HFFc6 (cell line): ENCODE measurements at regions not wholly inside any gene's neighbourhood (a gene's known extent, or its start where the extent isn't known, plus 50 kb on each side); places are given as distances from the start of the nearest gene placed in this dataset.

ENCODE experiments used
- DNase-seq: peaks from one replicate; pipeline ENCODE4 v3.0.0-alpha.2; 2018
- H3K27ac Mint-ChIP-seq: 2 replicates; pipeline ENCODE4 v1.8.0; 2020; ENCODE audit warnings: mild to moderate bottlenecking, mixed read lengths
- H3K27me3 Mint-ChIP-seq: 2 replicates; pipeline ENCODE4 v1.8.0; 2021; ENCODE audit warnings: mild to moderate bottlenecking, moderate library complexity, mixed read lengths; ENCODE audit not compliant: insufficient read depth
- H3K36me3 Mint-ChIP-seq: 2 replicates; pipeline ENCODE4 v1.8.0; 2021; ENCODE audit warnings: low read depth, mixed read lengths
- H3K4me1 Mint-ChIP-seq: 2 replicates; pipeline ENCODE4 v1.8.0; 2020; ENCODE audit warnings: low read depth, mixed read lengths
- H3K4me3 Mint-ChIP-seq: 2 replicates; pipeline ENCODE4 v1.8.0; 2020; ENCODE audit warnings: mild to moderate bottlenecking, moderate library complexity, mixed read lengths
- H3K9me3 Mint-ChIP-seq: 2 replicates; pipeline ENCODE4 v1.8.0; 2020; ENCODE audit warnings: mild to moderate bottlenecking, mixed read lengths
- CTCF ChIP-seq: fragments of 200-600 bp; sonication (generic); IDR thresholded peaks from 2 replicates; pipeline ENCODE4 v1.5.0; 2021; ENCODE audit warnings: antibody characterized with exemption, mild to moderate bottlenecking

GRCh38 chr22:44632541-44633396 is 69.2 kb upstream of the PRR5 start:
- no peak for TF ChIP-seq CTCF
- Mint-ChIP-seq H3K36me3 (no peaks in the 10 kb centered on the region), H3K27ac (no peak overlapping the region), H3K4me3 (no peak overlapping the region), H3K4me1 (no peaks in the 10 kb centered on the region), H3K27me3 (peaks cover 26% of the 10 kb centered on the region), H3K9me3 (peaks cover 5% of the 10 kb centered on the region; the same call in 1 of the 2 replicates)
- no peak for DNase-seq

- no peak for DNase-seq
- no peak overlapping the region for H3K27ac Mint-ChIP-seq
- TF ChIP-seq CTCF = no peak
- H3K4me3 Mint-ChIP-seq = no peak overlapping the region
- peaks cover 5% of the 10 kb centered on the region; the same call in 1 of the 2 replicates for H3K9me3 Mint-ChIP-seq
- H3K4me1 Mint-ChIP-seq = no peaks in the 10 kb centered on the region
- no peaks in the 10 kb centered on the region for H3K36me3 Mint-ChIP-seq
- peaks cover 24% of the 10 kb centered on the region for H3K27me3 Mint-ChIP-seq
Measured at GRCh38 chr22:44630826-44631225, 71.2 kb upstream of the PRR5 start.

GRCh38 chr22:44628835-44629234 is 73.2 kb upstream of the PRR5 start:
- Mint-ChIP-seq H3K9me3 (peaks cover 5% of the 10 kb centered on the region; the same call in 1 of the 2 replicates), H3K36me3 (no peaks in the 10 kb centered on the region), H3K27ac (no peak overlapping the region), H3K4me3 (no peak overlapping the region), H3K4me1 (no peaks in the 10 kb centered on the region), H3K27me3 (peaks cover 19% of the 10 kb centered on the region)
- TF ChIP-seq CTCF = no peak
- DNase-seq = no peak

DNA sequence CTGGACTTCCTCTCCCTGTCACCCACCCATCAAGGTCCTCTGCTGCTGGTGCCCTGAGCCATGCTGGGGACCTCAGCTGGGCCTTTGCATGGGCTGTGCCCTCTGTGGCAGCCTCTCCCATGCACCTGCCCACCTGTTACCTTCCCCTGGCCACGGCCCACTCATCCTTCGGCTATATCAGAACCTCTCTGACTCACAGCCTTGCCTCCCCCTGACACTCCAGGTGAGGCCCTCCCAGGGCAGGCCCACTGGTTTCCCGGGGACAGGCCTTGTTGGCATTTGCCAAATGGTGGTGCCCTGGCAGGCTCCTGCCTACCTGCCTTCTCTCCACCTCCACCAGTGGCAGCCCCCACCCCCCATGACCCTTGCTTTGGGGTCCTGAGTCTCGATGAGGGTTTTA is 73.7 kb upstream of the PRR5 start:
- Mint-ChIP-seq H3K4me3 (no peak overlapping the region), H3K27me3 (peaks cover 19% of the 10 kb centered on the region), H3K4me1 (no peaks in the 10 kb centered on the region), H3K9me3 (peaks cover 5% of the 10 kb centered on the region; the same call in 1 of the 2 replicates), H3K27ac (no peak overlapping the region), H3K36me3 (no peaks in the 10 kb centered on the region)
- no peak for TF ChIP-seq CTCF
- no peak for DNase-seq

DNA sequence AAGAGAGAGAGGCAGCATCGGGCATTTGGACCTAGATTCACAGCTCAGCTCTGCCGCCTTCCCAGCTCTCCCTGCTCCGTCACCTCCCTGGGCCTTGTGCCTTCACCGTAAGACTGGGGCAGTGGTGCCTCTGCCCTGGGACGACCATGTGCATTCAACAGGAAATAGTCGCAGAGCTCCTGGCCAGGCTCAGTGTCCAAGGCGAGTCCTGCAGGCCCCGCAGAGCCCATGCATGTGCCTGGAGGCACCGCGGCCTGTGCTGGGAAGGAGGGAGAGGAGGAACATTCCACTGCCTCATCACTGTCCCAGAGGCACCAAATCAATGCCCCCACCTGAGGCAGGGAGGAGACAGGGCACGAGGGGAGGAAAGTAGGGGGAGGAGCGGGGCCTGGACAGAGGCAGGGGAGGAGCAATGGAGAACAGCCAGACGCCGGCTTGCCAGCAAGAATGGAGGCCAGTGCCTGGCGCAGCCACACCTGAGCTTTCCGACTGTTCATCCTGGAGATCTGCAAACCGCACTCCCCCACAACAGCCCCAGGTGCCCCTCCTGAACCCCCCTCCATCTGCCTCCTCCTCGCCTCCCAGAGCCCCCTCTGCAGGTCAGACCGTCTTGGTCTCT is 74.4 kb upstream of the PRR5 start:
- Mint-ChIP-seq H3K4me3 (no peak overlapping the region), H3K36me3 (no peaks in the 10 kb centered on the region), H3K27ac (no peak overlapping the region), H3K9me3 (peaks cover 5% of the 10 kb centered on the region; the same call in 1 of the 2 replicates), H3K4me1 (no peaks in the 10 kb centered on the region), H3K27me3 (peaks cover 22% of the 10 kb centered on the region)
- TF ChIP-seq CTCF = no peak
- DNase-seq = no peak
